ENCODE measurements at regions not wholly inside any gene's neighbourhood (a gene's known extent, or its start where the extent isn't known, plus 50 kb on each side); places are given as distances from the start of the nearest gene placed in this dataset.

GRCh38 chr6:108745664-108746336, 102.4 kb upstream of the ARMC2 start:
- Histone ChIP-seq H3K4me3 (no peak overlapping the region), H3K27ac (no peak overlapping the region), H3K4me1 (replicated peaks in 1 of 2) (peaks cover 0 to 8% of the 10 kb centered on the region in 2 donors)
- in situ Hi-C loops (cut with MboI; ENCODE audit: low pct_unique_long_range_greater_than_20kb in 2 of 9, low sequenced_read_pairs in 9 of 9, unreplicated experiment in 9 of 9): no loop called here
- WGBS, 10 experiments: 76 to 100% (median 100%) methylated on average over 1 to 2 of the region's 2 CpGs; no CpG with 5 or more reads in 5 of the 10 experiments
- no peak for ATAC-seq (replicated peaks in 6 of 8)

GRCh38 chr6:108746366-108746765, 101.9 kb upstream of the ARMC2 start:
- WGBS, 10 experiments: 80 to 100% (median 95%) methylated on average over 1 to 2 of the region's 5 CpGs; no CpG with 5 or more reads in 6 of the 10 experiments
- Histone ChIP-seq H3K27ac (no peak overlapping the region), H3K4me1 (replicated peaks in 1 of 2) (peaks cover 0 to 8% of the 10 kb centered on the region in 2 donors), H3K4me3 (no peak overlapping the region)
- in situ Hi-C loops (cut with MboI; ENCODE audit: low pct_unique_long_range_greater_than_20kb in 2 of 9, low sequenced_read_pairs in 9 of 9, unreplicated experiment in 9 of 9): no loop called here
- no peak for ATAC-seq (replicated peaks in 6 of 8)

GRCh38 chr6:108746836-108747575, 101.2 kb upstream of the ARMC2 start:
- ATAC-seq (replicated peaks in 6 of 8): no peak
- H3K4me3 ChIP-seq: no peak overlapping the region
- no peak overlapping the region for H3K27ac ChIP-seq
- peaks cover 0 to 9% of the 10 kb centered on the region in 2 donors for H3K4me1 ChIP-seq (replicated peaks in 1 of 2)
- in situ Hi-C loops (cut with MboI; ENCODE audit: low pct_unique_long_range_greater_than_20kb in 2 of 9, low sequenced_read_pairs in 9 of 9, unreplicated experiment in 9 of 9): no loop called here
- 40 to 87% (median 80%) methylated on average over 1 to 6 of the region's 9 CpGs; no CpG with 5 or more reads in 1 of the 10 experiments for WGBS, 10 experiments

- 20 to 100% (median 78%) methylated on average over 1 of the region's 1 CpG; no CpG with 5 or more reads in 2 of the 10 experiments for WGBS, 10 experiments
- Histone ChIP-seq H3K4me1 (replicated peaks in 1 of 2) (peaks cover 0 to 15% of the 10 kb centered on the region in 2 donors), H3K4me3 (no peak overlapping the region), H3K27ac (no peak overlapping the region)
- in situ Hi-C loops (cut with MboI; ENCODE audit: low pct_unique_long_range_greater_than_20kb in 2 of 9, low sequenced_read_pairs in 9 of 9, unreplicated experiment in 9 of 9): no loop called here
- ATAC-seq (replicated peaks in 6 of 8): peak in 3 of 8 experiments; percentile 34 to 86 (median 61)
Observed at GRCh38 chr6:108748055-108748454, 100.2 kb upstream of the ARMC2 start.

GRCh38 chr6:108748959-108749358, 99.3 kb upstream of the ARMC2 start:
- Histone ChIP-seq H3K27ac (no peak overlapping the region), H3K4me3 (no peak overlapping the region), H3K4me1 (replicated peaks in 1 of 2) (peaks cover 0 to 15% of the 10 kb centered on the region in 2 donors)
- no peak for ATAC-seq (replicated peaks in 6 of 8)
- WGBS, 10 experiments: 13 to 100% (median 91%) methylated on average over 1 to 3 of the region's 3 CpGs; no CpG with 5 or more reads in 2 of the 10 experiments
- in situ Hi-C loops (cut with MboI; ENCODE audit: low pct_unique_long_range_greater_than_20kb in 2 of 9, low sequenced_read_pairs in 9 of 9, unreplicated experiment in 9 of 9): no loop called here

- H3K4me1 ChIP-seq (replicated peaks in 1 of 2): peaks cover 0 to 7% of the 10 kb centered on the region in 2 donors
- no peak for ATAC-seq (replicated peaks in 6 of 8)
- WGBS, 10 experiments: 5 to 100% (median 88%) methylated on average over 3 to 8 of the region's 8 CpGs; no CpG with 5 or more reads in 2 of the 10 experiments
- in situ Hi-C loops (cut with MboI; ENCODE audit: low pct_unique_long_range_greater_than_20kb in 2 of 9, low sequenced_read_pairs in 9 of 9, unreplicated experiment in 9 of 9): no loop called here
- no peak overlapping the region for H3K4me3 ChIP-seq
- H3K27ac ChIP-seq: no peak overlapping the region
Observed at GRCh38 chr6:108750801-108751200, 97.4 kb upstream of the ARMC2 start.

- ATAC-seq (replicated peaks in 6 of 8): peak in 1 of 8 experiments; percentile 61
- 17 to 100% (median 80%) methylated on average over 1 to 2 of the region's 5 CpGs; no CpG with 5 or more reads in 5 of the 10 experiments for WGBS, 10 experiments
- Histone ChIP-seq H3K4me3 (no peak overlapping the region), H3K27ac (no peak overlapping the region), H3K4me1 (replicated peaks in 1 of 2) (peaks cover 0 to 7% of the 10 kb centered on the region in 2 donors)
- in situ Hi-C loops (cut with MboI; ENCODE audit: low pct_unique_long_range_greater_than_20kb in 2 of 9, low sequenced_read_pairs in 9 of 9, unreplicated experiment in 9 of 9): no loop called here
Observed at GRCh38 chr6:108751282-108751681, 96.9 kb upstream of the ARMC2 start.

GRCh38 chr6:108751851-108752732, 96.1 kb upstream of the ARMC2 start:
- Histone ChIP-seq H3K4me1 (replicated peaks in 1 of 2) (peaks cover 0 to 7% of the 10 kb centered on the region in 2 donors), H3K4me3 (no peak overlapping the region), H3K27ac (no peak overlapping the region)
- in situ Hi-C loops (cut with MboI; ENCODE audit: low pct_unique_long_range_greater_than_20kb in 2 of 9, low sequenced_read_pairs in 9 of 9, unreplicated experiment in 9 of 9): no loop called here
- ATAC-seq (replicated peaks in 6 of 8): peak in 1 of 8 experiments; percentile 24
- WGBS, 10 experiments: 20 to 90% (median 77%) methylated on average over 1 to 5 of the region's 5 CpGs; no CpG with 5 or more reads in 5 of the 10 experiments

- peak in 1 of 8 experiments; percentile 31 for ATAC-seq (replicated peaks in 6 of 8)
- no peak overlapping the region for H3K4me3 ChIP-seq
- H3K27ac ChIP-seq: no peak overlapping the region
- in situ Hi-C loops (cut with MboI; ENCODE audit: low pct_unique_long_range_greater_than_20kb in 2 of 9, low sequenced_read_pairs in 9 of 9, unreplicated experiment in 9 of 9): no loop called here
- peaks cover 0 to 7% of the 10 kb centered on the region in 2 donors for H3K4me1 ChIP-seq (replicated peaks in 1 of 2)
- 68 to 100% (median 78%) methylated on average over 1 to 9 of the region's 9 CpGs; no CpG with 5 or more reads in 1 of the 10 experiments for WGBS, 10 experiments
Observed at GRCh38 chr6:108752733-108753590, 95.3 kb upstream of the ARMC2 start.

- H3K4me3 ChIP-seq: no peak overlapping the region
- ATAC-seq (replicated peaks in 6 of 8): peak in 2 of 8 experiments; percentile 48 to 61
- WGBS, 10 experiments: 0 to 100% (median 66%) methylated on average over 1 to 3 of the region's 3 CpGs; no CpG with 5 or more reads in 2 of the 10 experiments
- in situ Hi-C loops (cut with MboI; ENCODE audit: low pct_unique_long_range_greater_than_20kb in 2 of 9, low sequenced_read_pairs in 9 of 9, unreplicated experiment in 9 of 9): no loop called here
- peaks cover 0 to 10% of the 10 kb centered on the region in 2 donors for H3K4me1 ChIP-seq (replicated peaks in 1 of 2)
- no peak overlapping the region for H3K27ac ChIP-seq
Observed at GRCh38 chr6:108755257-108756240, 92.7 kb upstream of the ARMC2 start.

GRCh38 chr6:108757357-108757756, 90.9 kb upstream of the ARMC2 start:
- in situ Hi-C loops (cut with MboI; ENCODE audit: low pct_unique_long_range_greater_than_20kb in 2 of 9, low sequenced_read_pairs in 9 of 9, unreplicated experiment in 9 of 9): no loop called here
- ATAC-seq (replicated peaks in 6 of 8): no peak
- WGBS, 10 experiments: 71 to 100% (median 100%) methylated on average over 1 of the region's 1 CpG; no CpG with 5 or more reads in 3 of the 10 experiments

More at GRCh38 chr6:108757357-108757756, 90.9 kb upstream of the ARMC2 start:
- H3K4me1 ChIP-seq (replicated peaks in 1 of 2): peaks cover 0 to 11% of the 10 kb centered on the region in 2 donors
- H3K4me3 ChIP-seq: no peak overlapping the region
- H3K27ac ChIP-seq: no peak overlapping the region

Measured in motor neuron (in vitro differentiated cells).